ENCODE measurements at regions not wholly inside any gene's neighbourhood (a gene's known extent, or its start where the extent isn't known, plus 50 kb on each side); places are given as distances from the start of the nearest gene placed in this dataset.

GRCh38 chr3:99143493-99143892, 242.0 kb upstream of the DCBLD2 start:
- H3K4me3 ChIP-seq (ENCODE audit: low read length): no peak overlapping the region
- H3K4me1 ChIP-seq (ENCODE audit: insufficient read depth, low read length): no peaks in the 10 kb centered on the region
- WGBS: 69% methylated on average over 2 of the region's 3 CpGs
- H3K9me3 ChIP-seq (ENCODE audit: insufficient read depth, low read depth, low read length): no peaks in the 10 kb centered on the region
- H3K36me3 ChIP-seq (ENCODE audit: insufficient read depth, low read length): no peaks in the 10 kb centered on the region
- H3K27ac ChIP-seq (ENCODE audit: low read depth, low read length): no peak overlapping the region
- H3K27me3 ChIP-seq (ENCODE audit: insufficient read depth, low read length): no peaks in the 10 kb centered on the region
- H3K9ac ChIP-seq (ENCODE audit: low read depth, low read length): no peak overlapping the region

GRCh38 chr3:99134986-99135385, 233.5 kb upstream of the DCBLD2 start:
- no peaks in the 10 kb centered on the region for H3K9me3 ChIP-seq (ENCODE audit: insufficient read depth, low read depth, low read length)
- no peak overlapping the region for H3K4me3 ChIP-seq (ENCODE audit: low read length)
- no peaks in the 10 kb centered on the region for H3K27me3 ChIP-seq (ENCODE audit: insufficient read depth, low read length)
- H3K36me3 ChIP-seq (ENCODE audit: insufficient read depth, low read length): no peaks in the 10 kb centered on the region
- H3K27ac ChIP-seq (ENCODE audit: low read depth, low read length): no peak overlapping the region
- H3K4me1 ChIP-seq (ENCODE audit: insufficient read depth, low read length): no peaks in the 10 kb centered on the region
- H3K9ac ChIP-seq (ENCODE audit: low read depth, low read length): no peak overlapping the region

- Histone ChIP-seq H3K27me3 (ENCODE audit: insufficient read depth, low read length) (no peaks in the 10 kb centered on the region), H3K9ac (ENCODE audit: low read depth, low read length) (no peak overlapping the region), H3K36me3 (ENCODE audit: insufficient read depth, low read length) (no peaks in the 10 kb centered on the region), H3K27ac (ENCODE audit: low read depth, low read length) (no peak overlapping the region), H3K9me3 (ENCODE audit: insufficient read depth, low read depth, low read length) (no peaks in the 10 kb centered on the region), H3K4me1 (ENCODE audit: insufficient read depth, low read length) (no peaks in the 10 kb centered on the region), H3K4me3 (ENCODE audit: low read length) (no peak overlapping the region)
Measured at GRCh38 chr3:99131876-99132275, 230.4 kb upstream of the DCBLD2 start.

- no peaks in the 10 kb centered on the region for H3K9me3 ChIP-seq (ENCODE audit: insufficient read depth, low read depth, low read length)
- H3K4me3 ChIP-seq (ENCODE audit: low read length): no peak overlapping the region
- no peaks in the 10 kb centered on the region for H3K4me1 ChIP-seq (ENCODE audit: insufficient read depth, low read length)
- no peak overlapping the region for H3K9ac ChIP-seq (ENCODE audit: low read depth, low read length)
- H3K36me3 ChIP-seq (ENCODE audit: insufficient read depth, low read length): no peaks in the 10 kb centered on the region
- no peaks in the 10 kb centered on the region for H3K27me3 ChIP-seq (ENCODE audit: insufficient read depth, low read length)
- 66% methylated on average over 4 of the region's 4 CpGs for WGBS
- H3K27ac ChIP-seq (ENCODE audit: low read depth, low read length): no peak overlapping the region
Measured at GRCh38 chr3:99128725-99129505, 227.4 kb upstream of the DCBLD2 start.

- H3K27me3 ChIP-seq (ENCODE audit: insufficient read depth, low read length): no peaks in the 10 kb centered on the region
- no peaks in the 10 kb centered on the region for H3K36me3 ChIP-seq (ENCODE audit: insufficient read depth, low read length)
- no peak overlapping the region for H3K4me3 ChIP-seq (ENCODE audit: low read length)
- no peaks in the 10 kb centered on the region for H3K9me3 ChIP-seq (ENCODE audit: insufficient read depth, low read depth, low read length)
- H3K4me1 ChIP-seq (ENCODE audit: insufficient read depth, low read length): no peaks in the 10 kb centered on the region
- no peak overlapping the region for H3K9ac ChIP-seq (ENCODE audit: low read depth, low read length)
- H3K27ac ChIP-seq (ENCODE audit: low read depth, low read length): no peak overlapping the region
- 100% methylated on average over 1 of the region's 2 CpGs for WGBS
Measured at GRCh38 chr3:99128235-99128634, 226.7 kb upstream of the DCBLD2 start.

- no peaks in the 10 kb centered on the region for H3K36me3 ChIP-seq (ENCODE audit: insufficient read depth, low read length)
- H3K4me1 ChIP-seq (ENCODE audit: insufficient read depth, low read length): no peaks in the 10 kb centered on the region
- no peaks in the 10 kb centered on the region for H3K27me3 ChIP-seq (ENCODE audit: insufficient read depth, low read length)
- H3K4me3 ChIP-seq (ENCODE audit: low read length): no peak overlapping the region
- H3K27ac ChIP-seq (ENCODE audit: low read depth, low read length): no peak overlapping the region
- H3K9me3 ChIP-seq (ENCODE audit: insufficient read depth, low read depth, low read length): no peaks in the 10 kb centered on the region
- no CpG with 5 or more reads among the region's 1 CpG for WGBS
- no peak overlapping the region for H3K9ac ChIP-seq (ENCODE audit: low read depth, low read length)
Measured at GRCh38 chr3:99126316-99126715, 224.8 kb upstream of the DCBLD2 start.

GRCh38 chr3:99119385-99119784, 217.9 kb upstream of the DCBLD2 start:
- Histone ChIP-seq H3K36me3 (ENCODE audit: insufficient read depth, low read length) (no peaks in the 10 kb centered on the region), H3K9ac (ENCODE audit: low read depth, low read length) (no peak overlapping the region), H3K27ac (ENCODE audit: low read depth, low read length) (no peak overlapping the region)

GRCh38 chr3:99118381-99118780, 216.9 kb upstream of the DCBLD2 start:
- Histone ChIP-seq H3K27ac (ENCODE audit: low read depth, low read length) (no peak overlapping the region), H3K9ac (ENCODE audit: low read depth, low read length) (no peak overlapping the region), H3K36me3 (ENCODE audit: insufficient read depth, low read length) (no peaks in the 10 kb centered on the region), H3K9me3 (ENCODE audit: insufficient read depth, low read depth, low read length) (no peaks in the 10 kb centered on the region), H3K27me3 (ENCODE audit: insufficient read depth, low read length) (no peaks in the 10 kb centered on the region), H3K4me3 (ENCODE audit: low read length) (no peak overlapping the region), H3K4me1 (ENCODE audit: insufficient read depth, low read length) (no peaks in the 10 kb centered on the region)
- 63% methylated on average over 1 of the region's 1 CpG for WGBS

More at GRCh38 chr3:99119385-99119784, 217.9 kb upstream of the DCBLD2 start:
- WGBS: 92% methylated on average over 1 of the region's 1 CpG
- H3K4me1 ChIP-seq (ENCODE audit: insufficient read depth, low read length): no peaks in the 10 kb centered on the region
- H3K9me3 ChIP-seq (ENCODE audit: insufficient read depth, low read depth, low read length): no peaks in the 10 kb centered on the region
- no peaks in the 10 kb centered on the region for H3K27me3 ChIP-seq (ENCODE audit: insufficient read depth, low read length)
- H3K4me3 ChIP-seq (ENCODE audit: low read length): no peak overlapping the region

- Histone ChIP-seq H3K4me1 (ENCODE audit: insufficient read depth, low read length) (no peaks in the 10 kb centered on the region), H3K36me3 (ENCODE audit: insufficient read depth, low read length) (no peaks in the 10 kb centered on the region), H3K27me3 (ENCODE audit: insufficient read depth, low read length) (no peaks in the 10 kb centered on the region), H3K9me3 (ENCODE audit: insufficient read depth, low read depth, low read length) (no peaks in the 10 kb centered on the region), H3K4me3 (ENCODE audit: low read length) (no peak overlapping the region), H3K27ac (ENCODE audit: low read depth, low read length) (no peak overlapping the region), H3K9ac (ENCODE audit: low read depth, low read length) (no peak overlapping the region)
- WGBS: 89% methylated on average over 9 of the region's 9 CpGs
Measured at GRCh38 chr3:99114565-99115291, 213.2 kb upstream of the DCBLD2 start.

- no peaks in the 10 kb centered on the region for H3K36me3 ChIP-seq (ENCODE audit: insufficient read depth, low read length)
- H3K4me3 ChIP-seq (ENCODE audit: low read length): no peak overlapping the region
- H3K9me3 ChIP-seq (ENCODE audit: insufficient read depth, low read depth, low read length): no peaks in the 10 kb centered on the region
- H3K4me1 ChIP-seq (ENCODE audit: insufficient read depth, low read length): no peaks in the 10 kb centered on the region
- no peak overlapping the region for H3K27ac ChIP-seq (ENCODE audit: low read depth, low read length)
- 88% methylated on average over 2 of the region's 3 CpGs for WGBS
- no peaks in the 10 kb centered on the region for H3K27me3 ChIP-seq (ENCODE audit: insufficient read depth, low read length)
- no peak overlapping the region for H3K9ac ChIP-seq (ENCODE audit: low read depth, low read length)
Measured at GRCh38 chr3:99111235-99111634, 209.7 kb upstream of the DCBLD2 start.

GRCh38 chr3:99110401-99110800, 208.9 kb upstream of the DCBLD2 start:
- H3K4me3 ChIP-seq (ENCODE audit: low read length): no peak overlapping the region
- no peak overlapping the region for H3K9ac ChIP-seq (ENCODE audit: low read depth, low read length)
- H3K4me1 ChIP-seq (ENCODE audit: insufficient read depth, low read length): no peaks in the 10 kb centered on the region
- no peaks in the 10 kb centered on the region for H3K27me3 ChIP-seq (ENCODE audit: insufficient read depth, low read length)
- WGBS: 92% methylated on average over 4 of the region's 4 CpGs
- no peaks in the 10 kb centered on the region for H3K36me3 ChIP-seq (ENCODE audit: insufficient read depth, low read length)
- no peak overlapping the region for H3K27ac ChIP-seq (ENCODE audit: low read depth, low read length)
- no peaks in the 10 kb centered on the region for H3K9me3 ChIP-seq (ENCODE audit: insufficient read depth, low read depth, low read length)

Measured in HUES64 (cell line).